ENCODE measurements at regions not wholly inside any gene's neighbourhood (a gene's known extent, or its start where the extent isn't known, plus 50 kb on each side); places are given as distances from the start of the nearest gene placed in this dataset.

DNA sequence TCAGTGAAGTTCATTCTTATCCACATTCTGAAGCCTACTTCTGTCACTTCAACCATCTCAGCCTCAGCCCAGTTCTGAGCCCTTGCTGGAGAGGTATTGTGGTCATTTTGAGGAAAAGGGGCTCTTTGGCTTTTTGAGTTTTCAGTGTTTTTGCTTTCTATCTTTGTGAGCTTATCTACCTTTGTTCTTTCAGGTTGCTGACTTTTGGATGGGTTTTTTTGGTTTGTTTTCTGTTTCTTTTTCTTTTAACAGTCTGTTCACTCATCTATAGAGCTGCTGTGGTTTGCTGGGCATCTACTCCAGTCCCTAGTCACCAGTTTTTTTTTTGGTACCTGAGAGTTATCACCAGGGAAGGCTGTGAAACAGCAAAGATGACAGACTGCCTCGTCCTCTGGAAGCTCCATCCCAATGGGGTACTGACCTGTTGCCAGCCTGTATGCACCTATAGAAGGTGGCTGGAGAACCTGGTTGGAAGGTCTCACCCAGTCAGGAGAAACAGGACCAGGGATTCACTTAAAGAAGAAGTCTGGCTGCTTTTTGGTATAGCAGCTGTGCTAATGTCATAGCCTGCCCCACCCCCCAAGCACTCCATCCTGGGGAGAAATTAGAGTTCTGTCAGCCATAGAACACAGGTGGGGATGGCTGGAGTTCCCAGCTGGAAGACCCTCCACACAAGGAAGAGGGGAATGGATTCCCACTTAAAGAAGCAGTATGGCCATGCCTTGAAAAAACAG, 138.6 kb upstream of the TSLP start:
- peaks cover 5% of the 10 kb centered on the region for H3K27me3 Mint-ChIP-seq
- intact Hi-C loops (cut with micrococcal nuclease): no loop called here
- no peaks in the 10 kb centered on the region for H3K4me1 Mint-ChIP-seq (ENCODE audit: low read depth)
- TF ChIP-seq, protein P1, sequence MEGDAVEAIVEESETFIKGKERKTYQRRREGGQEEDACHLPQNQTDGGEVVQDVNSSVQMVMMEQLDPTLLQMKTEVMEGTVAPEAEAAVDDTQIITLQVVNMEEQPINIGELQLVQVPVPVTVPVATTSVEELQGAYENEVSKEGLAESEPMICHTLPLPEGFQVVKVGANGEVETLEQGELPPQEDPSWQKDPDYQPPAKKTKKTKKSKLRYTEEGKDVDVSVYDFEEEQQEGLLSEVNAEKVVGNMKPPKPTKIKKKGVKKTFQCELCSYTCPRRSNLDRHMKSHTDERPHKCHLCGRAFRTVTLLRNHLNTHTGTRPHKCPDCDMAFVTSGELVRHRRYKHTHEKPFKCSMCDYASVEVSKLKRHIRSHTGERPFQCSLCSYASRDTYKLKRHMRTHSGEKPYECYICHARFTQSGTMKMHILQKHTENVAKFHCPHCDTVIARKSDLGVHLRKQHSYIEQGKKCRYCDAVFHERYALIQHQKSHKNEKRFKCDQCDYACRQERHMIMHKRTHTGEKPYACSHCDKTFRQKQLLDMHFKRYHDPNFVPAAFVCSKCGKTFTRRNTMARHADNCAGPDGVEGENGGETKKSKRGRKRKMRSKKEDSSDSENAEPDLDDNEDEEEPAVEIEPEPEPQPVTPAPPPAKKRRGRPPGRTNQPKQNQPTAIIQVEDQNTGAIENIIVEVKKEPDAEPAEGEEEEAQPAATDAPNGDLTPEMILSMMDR (IDR thresholded peaks at IDR 0.05): no peak
- no peak for ATAC-seq
- no peak for DNase-seq
- no peak overlapping the region for H3K4me3 Mint-ChIP-seq
- CTCF ChIA-PET: no interaction called here
- no peaks in the 10 kb centered on the region for H3K36me3 Mint-ChIP-seq (ENCODE audit: low read depth)
- no peak overlapping the region for H3K27ac Mint-ChIP-seq
- POLR2A ChIA-PET: interaction anchor here (1.2 kb wide), 1 partner anchor 9 kb away, joined by 4 read pairs; no protein-coding TSS in a partner anchor
- no peaks in the 10 kb centered on the region for H3K9me3 Mint-ChIP-seq

DNA sequence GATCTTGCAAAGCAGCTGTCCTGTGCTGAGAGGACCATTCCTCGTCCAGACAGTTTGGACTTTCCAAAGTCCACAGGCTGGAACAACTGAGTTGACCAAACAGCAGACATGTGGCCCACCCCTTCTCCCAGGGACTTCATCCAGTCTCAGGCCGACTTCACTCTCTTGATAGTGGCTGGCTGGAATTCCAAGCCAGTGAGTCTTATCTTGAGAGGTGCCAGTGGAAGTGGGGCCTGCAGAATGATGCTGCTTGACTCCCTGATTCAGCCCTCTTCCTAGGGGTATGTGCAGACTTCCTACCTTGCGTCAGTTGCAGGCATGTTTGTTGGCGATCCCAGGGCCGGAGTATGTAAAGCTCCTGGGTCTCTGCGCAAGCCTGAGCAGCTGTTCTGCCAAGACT, 131.4 kb upstream of the TSLP start:
- ChIA-PET CTCF (no interaction called here), POLR2A (no interaction called here)
- no peak for ATAC-seq

DNA sequence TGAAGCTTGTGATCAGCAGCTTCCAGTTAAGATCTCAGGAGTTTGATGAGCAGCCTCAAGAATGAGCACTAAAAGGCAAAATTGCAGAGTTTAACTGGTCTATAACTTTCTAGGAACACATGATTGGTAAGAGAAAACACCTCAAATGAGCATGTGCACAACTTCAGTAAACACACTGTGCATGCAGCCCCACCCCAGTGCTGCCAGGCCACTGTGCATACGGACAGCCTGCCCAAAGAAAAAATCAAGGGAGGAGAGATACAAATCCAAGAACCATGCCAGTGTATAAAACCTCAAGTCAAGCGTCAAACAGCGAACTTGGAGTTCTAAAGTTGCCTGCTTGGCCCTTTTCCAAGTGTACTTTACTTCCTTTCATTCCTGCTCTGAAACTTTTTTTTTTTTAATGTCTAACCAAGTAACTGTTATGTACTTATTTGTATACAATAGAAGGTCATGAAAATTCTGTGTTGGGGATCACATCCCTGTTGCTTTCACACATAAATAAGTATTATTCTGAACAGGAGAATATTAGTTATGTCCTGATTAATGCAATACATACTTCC, 125.6 kb upstream of the TSLP start:
- H3K4me1 Mint-ChIP-seq (ENCODE audit: low read depth): no peaks in the 10 kb centered on the region
- TF ChIP-seq, protein P1 (IDR thresholded peaks at IDR 0.05): no peak
- H3K27me3 Mint-ChIP-seq: peaks cover 1% of the 10 kb centered on the region
- ATAC-seq: no peak
- H3K27ac Mint-ChIP-seq: no peak overlapping the region
- POLR2A ChIA-PET: no interaction called here
- intact Hi-C loops (cut with micrococcal nuclease): no loop called here
- no peaks in the 10 kb centered on the region for H3K36me3 Mint-ChIP-seq (ENCODE audit: low read depth)
- CTCF ChIA-PET: no interaction called here
- H3K4me3 Mint-ChIP-seq: no peak overlapping the region
- no peaks in the 10 kb centered on the region for H3K9me3 Mint-ChIP-seq
- DNase-seq: no peak

More for the DNA sequence above, 131.4 kb upstream of the TSLP start:
- Mint-ChIP-seq H3K36me3 (ENCODE audit: low read depth) (no peaks in the 10 kb centered on the region), H3K4me1 (ENCODE audit: low read depth) (no peaks in the 10 kb centered on the region), H3K9me3 (no peaks in the 10 kb centered on the region), H3K4me3 (no peak overlapping the region), H3K27ac (no peak overlapping the region), H3K27me3 (peaks cover 3% of the 10 kb centered on the region)
- intact Hi-C loops (cut with micrococcal nuclease): no loop called here
- DNase-seq: no peak
- TF ChIP-seq, protein P1 (IDR thresholded peaks at IDR 0.05): no peak

DNA sequence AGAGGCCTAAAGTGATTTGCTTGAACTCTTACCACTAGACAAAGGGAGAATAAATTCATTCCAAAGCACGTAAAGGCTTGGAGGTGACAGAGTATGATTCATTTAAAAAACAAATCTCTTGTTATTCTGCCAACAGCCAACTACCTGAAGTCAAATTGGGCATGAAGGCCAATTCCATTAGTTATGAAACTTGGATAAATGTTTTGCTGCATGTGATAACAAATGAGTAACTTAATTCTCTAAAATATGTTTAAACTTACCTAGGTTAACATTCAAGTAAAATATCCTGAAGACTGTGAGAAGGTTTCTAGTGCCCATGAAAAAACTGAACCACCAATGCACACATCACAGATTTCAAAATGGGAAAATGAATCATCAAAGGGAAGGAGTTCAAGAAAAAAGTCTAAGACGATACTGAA, 120.1 kb upstream of the TSLP start:
- no peak overlapping the region for H3K4me3 Mint-ChIP-seq
- TF ChIP-seq, protein P1 (IDR thresholded peaks at IDR 0.05): no peak
- no peak overlapping the region for H3K27ac Mint-ChIP-seq
- peaks cover 3% of the 10 kb centered on the region for H3K27me3 Mint-ChIP-seq
- no peaks in the 10 kb centered on the region for H3K36me3 Mint-ChIP-seq (ENCODE audit: low read depth)
- H3K4me1 Mint-ChIP-seq (ENCODE audit: low read depth): no peaks in the 10 kb centered on the region
- ATAC-seq (no peak), DNase-seq (no peak)
- no peaks in the 10 kb centered on the region for H3K9me3 Mint-ChIP-seq
- ChIA-PET POLR2A (no interaction called here), CTCF (no interaction called here)
- intact Hi-C loops (cut with micrococcal nuclease): no loop called here

DNA sequence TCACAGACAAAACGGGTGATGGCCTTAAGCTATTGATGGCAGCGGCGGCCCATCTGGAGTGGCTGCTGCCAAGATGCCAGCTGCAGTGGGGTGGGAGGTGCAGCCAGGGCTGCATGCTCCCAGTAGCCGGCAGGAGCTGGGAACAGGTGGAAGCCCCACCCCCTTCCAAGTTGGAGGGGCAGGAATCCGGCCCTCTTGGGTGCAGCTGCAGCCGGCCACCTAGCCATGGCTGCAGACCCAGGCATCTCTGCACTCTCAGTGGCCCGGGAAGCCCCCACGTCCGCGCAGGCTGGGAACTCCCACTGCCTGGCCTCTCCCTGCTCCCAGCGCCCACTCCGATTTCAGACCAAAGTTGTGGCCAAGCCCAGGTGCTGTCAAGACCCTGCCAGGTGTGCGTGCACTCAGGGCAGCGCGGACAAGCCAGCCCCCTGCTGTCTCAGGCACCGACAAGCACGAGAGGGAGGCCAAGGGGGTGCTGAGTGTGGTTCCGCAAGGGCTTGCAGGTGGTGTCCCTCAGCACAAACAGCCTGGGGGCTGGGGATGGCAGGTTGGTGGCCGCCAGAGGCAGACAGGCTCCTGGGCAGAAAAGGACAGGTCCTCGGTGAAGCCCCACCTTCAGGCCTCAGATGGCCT, 115.1 kb upstream of the TSLP start:
- CTCF ChIA-PET: no interaction called here
- H3K27me3 Mint-ChIP-seq: peaks cover 5% of the 10 kb centered on the region
- intact Hi-C loops (cut with micrococcal nuclease): no loop called here
- ATAC-seq: no peak
- no peak overlapping the region for H3K27ac Mint-ChIP-seq
- H3K4me1 Mint-ChIP-seq (ENCODE audit: low read depth): no peaks in the 10 kb centered on the region
- no peaks in the 10 kb centered on the region for H3K36me3 Mint-ChIP-seq (ENCODE audit: low read depth)
- H3K4me3 Mint-ChIP-seq: no peak overlapping the region
- TF ChIP-seq, protein P1 (IDR thresholded peaks at IDR 0.05): no peak
- H3K9me3 Mint-ChIP-seq: no peaks in the 10 kb centered on the region
- POLR2A ChIA-PET: no interaction called here
- DNase-seq: no peak
